Endothelial cell (in vitro differentiated cells): ENCODE measurements at regions not wholly inside any gene's neighbourhood (a gene's known extent, or its start where the extent isn't known, plus 50 kb on each side); places are given as distances from the start of the nearest gene placed in this dataset.

Experiments used
- DNase-seq: peaks from one replicate; pipeline ENCODE4 v3.0.0; 2021; ENCODE audit warnings: low spot score
- H3K27ac Mint-ChIP-seq: one replicate; pipeline ENCODE4 v1.8.0; 2021; ENCODE audit warnings: mixed read lengths, inconsistent platforms; ENCODE audit not compliant: unreplicated experiment
- H3K27me3 Mint-ChIP-seq: one replicate; pipeline ENCODE4 v1.8.0; 2021; ENCODE audit warnings: mild to moderate bottlenecking, moderate library complexity, mixed read lengths, inconsistent platforms; ENCODE audit not compliant: unreplicated experiment
- H3K36me3 Mint-ChIP-seq: one replicate; pipeline ENCODE4 v1.8.0; 2021; ENCODE audit warnings: mild to moderate bottlenecking, low read depth, mixed read lengths, inconsistent platforms; ENCODE audit not compliant: unreplicated experiment
- H3K4me1 Mint-ChIP-seq: one replicate; pipeline ENCODE4 v1.8.0; 2021; ENCODE audit warnings: mild to moderate bottlenecking, mixed read lengths, inconsistent platforms; ENCODE audit not compliant: unreplicated experiment
- H3K4me3 Mint-ChIP-seq: one replicate; pipeline ENCODE4 v1.8.0; 2021; ENCODE audit warnings: mild to moderate bottlenecking, mixed read lengths, inconsistent platforms; ENCODE audit not compliant: unreplicated experiment
- H3K9me3 Mint-ChIP-seq: one replicate; pipeline ENCODE4 v1.8.0; 2021; ENCODE audit warnings: mixed read lengths, inconsistent platforms; ENCODE audit not compliant: unreplicated experiment
- TF ChIP-seq, protein P1 (sequence below): fragments of 200-600 bp; sonication (generic); IDR thresholded peaks from one replicate; pipeline ENCODE4 v1.5.0; 2021; ENCODE audit warnings: antibody characterized with exemption; ENCODE audit not compliant: unreplicated experiment

GRCh38 chr5:171535162-171535561, 115.7 kb downstream of the FGF18 start:
- Mint-ChIP-seq H3K4me3 (no peak overlapping the region), H3K9me3 (no peaks in the 10 kb centered on the region), H3K27ac (no peak overlapping the region), H3K27me3 (no peaks in the 10 kb centered on the region), H3K4me1 (no peaks in the 10 kb centered on the region), H3K36me3 (no peaks in the 10 kb centered on the region)
- no peak for DNase-seq
- TF ChIP-seq, protein P1, sequence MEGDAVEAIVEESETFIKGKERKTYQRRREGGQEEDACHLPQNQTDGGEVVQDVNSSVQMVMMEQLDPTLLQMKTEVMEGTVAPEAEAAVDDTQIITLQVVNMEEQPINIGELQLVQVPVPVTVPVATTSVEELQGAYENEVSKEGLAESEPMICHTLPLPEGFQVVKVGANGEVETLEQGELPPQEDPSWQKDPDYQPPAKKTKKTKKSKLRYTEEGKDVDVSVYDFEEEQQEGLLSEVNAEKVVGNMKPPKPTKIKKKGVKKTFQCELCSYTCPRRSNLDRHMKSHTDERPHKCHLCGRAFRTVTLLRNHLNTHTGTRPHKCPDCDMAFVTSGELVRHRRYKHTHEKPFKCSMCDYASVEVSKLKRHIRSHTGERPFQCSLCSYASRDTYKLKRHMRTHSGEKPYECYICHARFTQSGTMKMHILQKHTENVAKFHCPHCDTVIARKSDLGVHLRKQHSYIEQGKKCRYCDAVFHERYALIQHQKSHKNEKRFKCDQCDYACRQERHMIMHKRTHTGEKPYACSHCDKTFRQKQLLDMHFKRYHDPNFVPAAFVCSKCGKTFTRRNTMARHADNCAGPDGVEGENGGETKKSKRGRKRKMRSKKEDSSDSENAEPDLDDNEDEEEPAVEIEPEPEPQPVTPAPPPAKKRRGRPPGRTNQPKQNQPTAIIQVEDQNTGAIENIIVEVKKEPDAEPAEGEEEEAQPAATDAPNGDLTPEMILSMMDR = no peak

DNA sequence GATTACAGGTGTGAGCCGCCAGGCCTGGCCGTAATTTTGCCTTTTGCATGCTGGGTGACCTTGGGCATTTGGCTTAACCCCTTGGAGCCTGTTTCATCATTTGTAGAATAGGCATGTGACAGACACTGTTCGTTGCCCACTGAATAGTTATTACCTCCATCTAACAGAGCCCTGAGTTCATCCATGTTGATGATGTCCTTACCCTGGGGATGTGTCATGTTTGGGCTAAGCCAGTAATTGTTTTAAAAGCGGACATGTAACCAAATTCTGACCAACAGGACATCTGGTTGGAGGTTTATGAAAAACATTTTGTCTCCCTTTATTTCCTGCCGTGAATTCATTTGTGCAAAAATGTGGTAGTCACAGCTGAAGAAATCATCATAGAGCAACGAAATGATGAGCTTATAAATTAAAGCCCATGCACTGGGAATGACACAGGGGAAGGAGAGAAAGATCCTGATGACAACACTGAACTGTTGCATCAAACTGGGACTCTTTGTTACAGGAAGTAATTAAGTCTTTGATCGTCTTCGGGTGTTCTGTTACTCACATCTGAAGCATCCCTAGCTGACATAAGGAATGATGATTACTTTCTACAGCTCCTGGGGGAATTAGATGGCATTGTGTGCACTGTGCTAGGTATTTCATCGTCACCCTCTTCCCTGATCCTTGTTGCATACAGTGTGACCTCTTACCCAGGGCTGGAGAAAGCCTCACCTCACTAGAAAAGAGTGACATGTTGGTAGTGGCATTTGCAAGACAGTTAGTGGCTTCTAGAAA, 117.8 kb downstream of the FGF18 start:
- DNase-seq = no peak
- TF ChIP-seq, protein P1 = no peak
- H3K27me3 Mint-ChIP-seq = no peaks in the 10 kb centered on the region
- H3K27ac Mint-ChIP-seq = no peak overlapping the region
- no peaks in the 10 kb centered on the region for H3K9me3 Mint-ChIP-seq
- H3K4me3 Mint-ChIP-seq = no peak overlapping the region
- H3K36me3 Mint-ChIP-seq = no peaks in the 10 kb centered on the region
- H3K4me1 Mint-ChIP-seq = no peaks in the 10 kb centered on the region

- no peak overlapping the region for H3K4me3 Mint-ChIP-seq
- TF ChIP-seq, protein P1 = no peak
- H3K4me1 Mint-ChIP-seq = no peaks in the 10 kb centered on the region
- H3K9me3 Mint-ChIP-seq = no peaks in the 10 kb centered on the region
- no peak overlapping the region for H3K27ac Mint-ChIP-seq
- no peaks in the 10 kb centered on the region for H3K27me3 Mint-ChIP-seq
- no peak for DNase-seq
- H3K36me3 Mint-ChIP-seq = no peaks in the 10 kb centered on the region
These were observed 118.6 kb downstream of the FGF18 start for GRCh38 chr5:171537923-171538537.

GRCh38 chr5:171538681-171539080, 119.2 kb downstream of the FGF18 start:
- H3K27me3 Mint-ChIP-seq = no peaks in the 10 kb centered on the region
- no peak for DNase-seq
- H3K4me1 Mint-ChIP-seq = no peaks in the 10 kb centered on the region
- H3K4me3 Mint-ChIP-seq = no peak overlapping the region
- TF ChIP-seq, protein P1 = no peak
- no peak overlapping the region for H3K27ac Mint-ChIP-seq
- no peaks in the 10 kb centered on the region for H3K9me3 Mint-ChIP-seq
- no peaks in the 10 kb centered on the region for H3K36me3 Mint-ChIP-seq

- Mint-ChIP-seq H3K4me3 (no peak overlapping the region), H3K9me3 (no peaks in the 10 kb centered on the region), H3K4me1 (no peaks in the 10 kb centered on the region), H3K36me3 (no peaks in the 10 kb centered on the region), H3K27ac (no peak overlapping the region), H3K27me3 (peaks cover 2% of the 10 kb centered on the region)
- no peak for DNase-seq
- TF ChIP-seq, protein P1 = no peak
These were observed 121.4 kb downstream of the FGF18 start for GRCh38 chr5:171540865-171541264.
